ENCODE measurements at regions not wholly inside any gene's neighbourhood (a gene's known extent, or its start where the extent isn't known, plus 50 kb on each side); places are given as distances from the start of the nearest gene placed in this dataset.

DNA sequence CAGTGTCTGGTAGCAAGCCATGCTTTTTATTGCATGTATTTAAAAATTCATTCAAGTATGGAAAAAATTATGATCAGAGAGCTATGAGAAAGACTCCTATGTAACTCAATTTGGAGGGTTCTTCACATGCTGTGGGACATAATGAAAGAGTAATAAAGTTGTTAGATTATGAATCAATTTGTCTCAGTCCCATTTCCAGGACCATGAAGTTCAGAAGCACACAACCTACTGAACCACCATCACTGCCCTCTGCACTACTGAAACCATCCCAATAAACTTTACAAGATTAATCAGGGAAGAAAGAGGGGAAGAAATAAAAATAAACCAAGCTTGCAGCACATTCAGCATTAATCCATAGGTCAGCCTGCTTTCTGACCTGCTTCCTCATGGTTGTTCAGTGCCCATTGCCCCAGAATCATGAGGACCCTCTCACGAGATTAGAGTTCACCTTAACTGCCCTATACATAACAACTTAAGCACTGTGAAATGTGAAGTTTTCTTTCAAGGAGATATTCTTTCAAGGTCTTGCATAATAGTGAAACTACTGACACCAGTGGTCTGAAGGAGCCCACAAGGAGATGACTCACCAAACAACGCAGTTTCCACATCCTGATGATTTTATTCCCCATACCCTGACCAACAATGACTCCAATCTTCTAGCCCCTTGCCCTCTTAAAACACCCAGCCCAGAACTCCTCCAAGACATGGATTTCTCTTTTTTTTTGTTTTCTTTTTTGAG lies 171.5 kb upstream of the ADCY1 start (continued):
- TF ChIP-seq POLR2A (IDR thresholded peaks at IDR 0.05; ENCODE audit: borderline replicate concordance, extremely low read depth, insufficient read depth, insufficient read length): no peak
- TF ChIP-seq SRF (IDR thresholded peaks at IDR 0.05; ENCODE audit: low read depth): no peak
- no peak for TF ChIP-seq SP1 (IDR thresholded peaks at IDR 0.05; ENCODE audit: low read depth)

DNA sequence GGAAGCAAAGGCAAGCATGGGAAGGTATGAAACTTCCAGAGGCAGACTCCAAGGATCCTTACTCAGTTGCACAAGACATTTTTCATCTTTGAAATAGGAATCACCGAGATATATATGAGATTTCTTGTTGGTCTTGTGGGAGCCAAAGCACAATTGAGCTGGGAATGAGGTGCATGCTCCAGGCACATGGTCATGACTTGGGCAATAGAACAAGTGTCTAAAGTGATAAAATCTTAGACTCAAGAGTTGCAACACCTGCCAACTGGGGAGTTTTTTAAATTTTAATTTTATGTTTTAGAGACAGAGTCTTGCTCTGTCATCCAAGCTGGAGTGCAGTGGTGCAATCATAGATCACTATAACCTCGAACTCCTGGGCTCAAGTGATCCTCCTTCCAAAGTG lies 169.5 kb upstream of the ADCY1 start:
- DNase-seq (ENCODE audit: low read depth, low spot score): no peak
- Histone ChIP-seq H3K4me1 (ENCODE audit: control insufficient read depth in 1 of 2, insufficient read depth in 2 of 2, low read length in 2 of 2) (no peaks in the 10 kb centered on the region), H3K36me3 (ENCODE audit: control insufficient read depth in 1 of 2, insufficient read depth in 2 of 2, low read length in 2 of 2) (no peaks in the 10 kb centered on the region)

More for the DNA sequence above, 169.5 kb upstream of the ADCY1 start:
- peaks cover 11% of the 10 kb centered on the region; the same call in 1 of the 2 replicates for H3K27me3 ChIP-seq (ENCODE audit: insufficient read depth, low read length)
- intact Hi-C loops (cut with micrococcal nuclease): no loop called here
- H3K4me3 ChIP-seq (replicated peaks in 1 of 2; ENCODE audit: low read depth in 1 of 2, low read length in 2 of 2): no peak overlapping the region
- no peaks in the 10 kb centered on the region for H3K79me2 ChIP-seq (ENCODE audit: insufficient read depth, low read length)
- no peaks in the 10 kb centered on the region for H4K20me1 ChIP-seq (ENCODE audit: insufficient read depth)
- no peak overlapping the region for H3K9ac ChIP-seq (ENCODE audit: low read length)
- TF ChIP-seq ZFX (IDR thresholded peaks at IDR 0.05) (no peak), POLR2AphosphoS5 (IDR thresholded peaks at IDR 0.05; ENCODE audit: low read depth, low read length) (no peak), POLR2A (IDR thresholded peaks at IDR 0.05; ENCODE audit: borderline replicate concordance, extremely low read depth, insufficient read depth, insufficient read length) (no peak), TCF7L2 (IDR thresholded peaks at IDR 0.05; ENCODE audit: borderline replicate concordance, extremely low read depth, insufficient read depth, insufficient read length) (no peak), RAD21 (IDR thresholded peaks at IDR 0.05; ENCODE audit: low read depth) (no peak), SIN3A (IDR thresholded peaks at IDR 0.05; ENCODE audit: low read depth) (no peak), CTCF (IDR thresholded peaks at IDR 0.05 in 2 of 3, conservative IDR thresholded peaks at IDR 0.05 in 1 of 3; ENCODE audit: borderline replicate concordance in 1 of 3, insufficient read depth in 1 of 3, low read depth in 2 of 3, low read length in 2 of 3) (no peak), ATF3 (IDR thresholded peaks at IDR 0.05) (no peak), SP1 (IDR thresholded peaks at IDR 0.05; ENCODE audit: low read depth) (no peak)
- TF ChIP-seq, protein P1, sequence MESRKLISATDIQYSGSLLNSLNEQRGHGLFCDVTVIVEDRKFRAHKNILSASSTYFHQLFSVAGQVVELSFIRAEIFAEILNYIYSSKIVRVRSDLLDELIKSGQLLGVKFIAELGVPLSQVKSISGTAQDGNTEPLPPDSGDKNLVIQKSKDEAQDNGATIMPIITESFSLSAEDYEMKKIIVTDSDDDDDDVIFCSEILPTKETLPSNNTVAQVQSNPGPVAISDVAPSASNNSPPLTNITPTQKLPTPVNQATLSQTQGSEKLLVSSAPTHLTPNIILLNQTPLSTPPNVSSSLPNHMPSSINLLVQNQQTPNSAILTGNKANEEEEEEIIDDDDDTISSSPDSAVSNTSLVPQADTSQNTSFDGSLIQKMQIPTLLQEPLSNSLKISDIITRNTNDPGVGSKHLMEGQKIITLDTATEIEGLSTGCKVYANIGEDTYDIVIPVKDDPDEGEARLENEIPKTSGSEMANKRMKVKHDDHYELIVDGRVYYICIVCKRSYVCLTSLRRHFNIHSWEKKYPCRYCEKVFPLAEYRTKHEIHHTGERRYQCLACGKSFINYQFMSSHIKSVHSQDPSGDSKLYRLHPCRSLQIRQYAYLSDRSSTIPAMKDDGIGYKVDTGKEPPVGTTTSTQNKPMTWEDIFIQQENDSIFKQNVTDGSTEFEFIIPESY (IDR thresholded peaks at IDR 0.05; ENCODE audit: extremely low read depth, insufficient replicate concordance, low read length): no peak
- CTCF ChIA-PET: no interaction called here
- ATAC-seq: no peak
- H3K9me3 ChIP-seq (ENCODE audit: control insufficient read depth in 1 of 2, insufficient read depth in 1 of 2, low read depth in 1 of 2, low read length in 2 of 2): no peaks in the 10 kb centered on the region
- no peaks in the 10 kb centered on the region for H3K9me2 ChIP-seq (ENCODE audit: insufficient read depth)
- POLR2A ChIA-PET: no interaction called here
- no peak overlapping the region for H2AFZ ChIP-seq (ENCODE audit: low read depth, low read length, poor library complexity, severe bottlenecking)
- H3K4me2 ChIP-seq (ENCODE audit: low read length): no peak overlapping the region
- no TSS peak for BruUV-seq (replicated peaks)
- RAD21 ChIA-PET (ENCODE audit: low non-redundant PET in 1 of 2, low total read pairs in 2 of 2, uncharacterized antibody in 2 of 2, unreplicated experiment in 2 of 2): no interaction called here
- no peak overlapping the region for H3K27ac ChIP-seq (ENCODE audit: low read depth, low read length)

Measured in HCT116 (cell line).